ENCODE measurements at regions not wholly inside any gene's neighbourhood (a gene's known extent, or its start where the extent isn't known, plus 50 kb on each side); places are given as distances from the start of the nearest gene placed in this dataset.

GRCh38 chr14:51780741-51781140, 79.7 kb upstream of the GNG2 start:
- DNase-seq (ENCODE audit: low read depth, low spot score): peak; percentile 14

GRCh38 chr14:51781381-51781780, 79.0 kb upstream of the GNG2 start:
- DNase-seq (ENCODE audit: low read depth, low spot score): no peak

DNA sequence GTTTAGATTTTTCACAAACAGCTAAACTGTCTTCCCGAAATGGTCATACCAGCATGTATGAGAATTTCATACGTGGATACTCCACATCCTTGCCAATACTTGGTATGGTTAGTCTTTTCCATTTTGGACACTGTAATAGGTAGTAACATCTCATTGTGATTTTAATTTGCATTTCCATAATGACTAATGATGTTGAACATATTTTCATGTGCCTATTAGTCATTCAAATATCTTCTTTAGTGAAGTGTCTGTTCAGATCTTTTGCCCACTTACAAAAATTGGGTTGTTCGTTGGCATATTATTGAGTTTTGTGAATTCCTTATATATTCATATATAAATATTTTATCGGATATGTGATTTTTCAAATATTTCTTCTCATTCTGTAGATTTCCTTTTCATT, 78.0 kb upstream of the GNG2 start:
- DNase-seq (ENCODE audit: low read depth, low spot score): no peak

DNA sequence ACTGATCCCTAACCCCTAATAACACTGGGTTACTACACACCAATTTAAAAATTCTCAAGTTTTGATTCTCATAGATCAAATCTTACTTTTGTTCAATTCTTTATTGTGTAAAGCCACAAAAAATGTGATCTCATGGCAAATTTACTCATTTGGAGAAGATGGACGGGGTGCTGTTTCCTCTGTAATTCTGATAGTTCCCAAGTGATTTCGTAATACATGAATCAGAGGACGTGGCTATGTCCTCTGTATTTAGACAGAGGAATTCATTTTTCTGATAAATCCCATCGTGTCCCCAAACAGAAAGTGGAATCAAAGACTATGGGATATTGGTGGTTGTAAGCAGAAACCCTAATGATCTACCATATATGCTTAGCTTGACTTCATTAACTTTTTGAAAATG, 76.6 kb upstream of the GNG2 start:
- DNase-seq (ENCODE audit: low read depth, low spot score): no peak

GRCh38 chr14:51784466-51784865, 75.9 kb upstream of the GNG2 start:
- no peak for DNase-seq (ENCODE audit: low read depth, low spot score)

DNA sequence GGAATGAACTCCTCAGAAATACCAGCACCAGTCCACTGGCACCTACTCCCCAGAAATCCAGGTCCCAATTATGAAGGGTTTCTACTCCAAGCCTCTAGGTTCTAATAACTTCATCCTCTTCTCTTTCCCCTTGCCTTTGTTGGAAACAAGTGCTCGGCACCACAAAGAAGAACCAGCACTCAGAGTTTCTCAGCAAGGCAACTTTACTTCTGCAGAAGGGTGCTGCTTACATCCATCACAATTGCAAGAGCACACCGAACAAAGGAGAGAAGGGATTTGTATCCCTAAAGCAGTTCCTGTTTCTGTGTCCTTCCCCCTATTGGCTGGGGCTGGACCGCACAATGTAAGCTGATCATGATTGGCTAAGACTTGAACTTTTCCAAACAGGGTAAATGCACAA, 74.2 kb upstream of the GNG2 start:
- DNase-seq (ENCODE audit: low read depth, low spot score): no peak

- no peak for DNase-seq (ENCODE audit: low read depth, low spot score)
Observed at GRCh38 chr14:51787352-51787751, 73.1 kb upstream of the GNG2 start.

DNA sequence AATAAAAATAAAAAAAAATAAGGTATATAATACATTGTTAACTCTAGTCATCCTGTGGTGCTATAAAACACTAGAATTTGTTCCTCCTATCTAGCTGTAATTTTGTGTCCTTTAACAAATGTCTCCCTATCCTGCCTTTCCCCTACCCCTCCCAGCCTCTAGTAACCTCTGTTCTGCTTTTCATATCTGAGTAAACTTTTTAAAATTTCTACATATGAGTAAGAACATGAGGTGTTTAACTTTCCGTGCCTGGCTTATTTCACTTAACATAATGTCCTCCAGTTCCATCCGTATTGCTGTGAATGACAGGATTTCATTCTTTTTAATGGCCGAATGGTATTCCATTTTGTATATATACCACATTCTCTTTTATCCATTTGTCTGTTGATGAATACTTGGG, 71.3 kb upstream of the GNG2 start:
- DNase-seq (ENCODE audit: low read depth, low spot score): no peak

DNA sequence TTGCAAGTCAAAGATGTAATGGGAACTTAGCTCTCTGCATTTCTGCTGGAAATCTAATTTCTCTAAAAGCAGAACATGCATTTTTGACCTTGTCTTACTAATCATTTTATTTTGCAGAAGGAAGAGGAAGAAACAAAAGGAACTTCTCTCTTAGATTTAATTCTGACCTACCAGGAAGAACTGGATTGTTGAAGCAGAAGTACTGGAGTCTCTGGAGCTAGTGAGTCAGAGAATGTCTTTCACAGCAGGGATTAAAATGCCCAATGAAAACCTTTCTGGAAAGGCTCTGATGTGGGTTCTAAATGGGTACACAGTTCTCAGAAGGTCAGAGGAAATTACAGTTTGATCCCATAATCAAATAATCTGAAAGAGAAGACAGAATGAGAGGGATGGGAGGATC, 70.8 kb upstream of the GNG2 start:
- no peak for DNase-seq (ENCODE audit: low read depth, low spot score)

- DNase-seq (ENCODE audit: low read depth, low spot score): no peak
Observed at GRCh38 chr14:51792809-51793208, 67.6 kb upstream of the GNG2 start.

GRCh38 chr14:51805541-51805940, 54.9 kb upstream of the GNG2 start:
- DNase-seq (ENCODE audit: low read depth, low spot score): no peak

- no peak for DNase-seq (ENCODE audit: low read depth, low spot score)
Observed at GRCh38 chr14:51806026-51807023, 54.1 kb upstream of the GNG2 start.

DNA sequence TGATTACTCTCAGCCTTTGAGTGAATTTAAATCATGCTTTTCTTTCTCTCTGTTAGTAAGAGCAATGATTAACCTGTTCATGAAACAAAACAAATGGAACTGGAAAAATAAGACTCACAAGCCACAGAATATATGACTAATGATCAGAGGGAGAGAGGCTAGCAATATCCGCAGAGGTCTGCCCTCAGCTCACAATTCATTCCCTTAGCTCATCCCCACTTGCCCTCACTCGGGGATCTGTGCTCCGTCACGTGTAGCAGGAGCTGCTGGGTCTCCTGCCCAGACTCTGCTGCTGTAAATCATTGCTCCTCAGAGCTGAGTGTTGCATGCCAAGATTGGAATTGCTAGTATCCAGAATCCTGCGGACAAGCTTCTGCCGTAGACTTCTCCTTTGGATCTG, 53.1 kb upstream of the GNG2 start:
- no peak for DNase-seq (ENCODE audit: low read depth, low spot score)

Data from ELF-1 (cell line).